Fibroblast of lung (primary cell): ENCODE measurements at regions not wholly inside any gene's neighbourhood (a gene's known extent, or its start where the extent isn't known, plus 50 kb on each side); places are given as distances from the start of the nearest gene placed in this dataset.

Source experiments
- CTCF ChIP-seq, 2 donors: IDR thresholded peaks in 1 of 2; conservative IDR thresholded peaks in 1 of 2; 1 replicate in 1 of 2; 2 replicates in 1 of 2; pipeline ENCODE4 v1.5.1; 2011 to 2012; ENCODE audit warnings: low read length in 2 of 2, control low read depth in 1 of 2, inconsistent platforms in 1 of 2, low read depth in 1 of 2, mild to moderate bottlenecking in 1 of 2
- EZH2 ChIP-seq: IDR thresholded peaks from 2 replicates; pipeline ENCODE4 v1.5.1; 2012; ENCODE audit warnings: low read length, control low read depth, mild to moderate bottlenecking; ENCODE audit errors: missing control alignments

- TF ChIP-seq CTCF (conservative IDR thresholded peaks at IDR 0.05 in 1 of 2, IDR thresholded peaks at IDR 0.05 in 1 of 2; ENCODE audit: low read depth in 1 of 2, low read length in 2 of 2) (no peak), EZH2 (no peak)
Observed at GRCh38 chr16:14354561-14355351, 275.3 kb downstream of the PARN start.
